CD4-positive, alpha-beta T cell (primary cell): ENCODE measurements at regions not wholly inside any gene's neighbourhood (a gene's known extent, or its start where the extent isn't known, plus 50 kb on each side); places are given as distances from the start of the nearest gene placed in this dataset.

Experiments used
- ATAC-seq: fragments of 200-7000 bp; cut with Tn5 transposase; one replicate; pipeline ENCODE4 v1.10.0; 2022; ENCODE audit warnings: mild to moderate bottlenecking; ENCODE audit not compliant: poor library complexity
- CTCF ChIA-PET: fragments of 350-600 bp; sonication (Branson Sonifier 250); formaldehyde crosslinking; loops from one replicate; lab custom pipeline; 2021; ENCODE audit warnings: antibody characterized with exemption, inconsistent platforms; lab: Charles Lee
- POLR2A ChIA-PET: fragments of 350-600 bp; sonication (Branson Sonifier 250); formaldehyde crosslinking; loops from one replicate; lab custom pipeline; 2021; ENCODE audit warnings: antibody characterized with exemption, inconsistent platforms; lab: Charles Lee
- DNase-seq, 14 experiments: peaks; one replicate each; pipeline ENCODE4 v3.0.0-alpha.2; 2013 to 2020; ENCODE audit warnings: mixed read lengths in 2 of 14
- H3K27ac ChIP-seq, 2 donors: one replicate each; pipeline versions ENCODE4 v1.5.1 to v1.7.0; 2013; ENCODE audit warnings: low read length in 2 of 2, low read depth in 1 of 2, mild to moderate bottlenecking in 1 of 2
- H3K27me3 ChIP-seq, 2 experiments: 1 replicate in 1 of 2; 2 replicates in 1 of 2; pipeline versions ENCODE4 v1.6.1 to v1.7.0; 2013; ENCODE audit warnings: low read length in 2 of 2, control low read depth in 1 of 2, mild to moderate bottlenecking in 1 of 2, moderate library complexity in 1 of 2; ENCODE audit not compliant: insufficient read depth in 2 of 2, control insufficient read depth in 1 of 2
- H3K36me3 ChIP-seq: one replicate; pipeline ENCODE4 v1.6.1; 2013; ENCODE audit warnings: low read length, control low read depth; ENCODE audit not compliant: insufficient read depth
- H3K4me1 ChIP-seq: one replicate; pipeline ENCODE4 v1.6.1; 2013; ENCODE audit warnings: low read length, control low read depth; ENCODE audit not compliant: insufficient read depth
- H3K4me3 ChIP-seq: one replicate; pipeline ENCODE4 v1.5.1; 2013; ENCODE audit warnings: mild to moderate bottlenecking, low read length, moderate library complexity
- H3K9me3 ChIP-seq, 2 experiments: 1 replicate in 1 of 2; 2 replicates in 1 of 2; pipeline versions ENCODE4 v1.6.1 to v1.7.0; 2013; ENCODE audit warnings: low read length in 2 of 2, mild to moderate bottlenecking in 2 of 2, control low read depth in 1 of 2, moderate library complexity in 1 of 2; ENCODE audit not compliant: control insufficient read depth in 1 of 2, insufficient read depth in 1 of 2
- H3K27ac Mint-ChIP-seq: one replicate; pipeline ENCODE4 v1.8.0; 2020; ENCODE audit warnings: mixed read lengths
- H3K27me3 Mint-ChIP-seq: one replicate; pipeline ENCODE4 v1.8.0; 2021; ENCODE audit warnings: mixed read lengths
- H3K36me3 Mint-ChIP-seq: one replicate; pipeline ENCODE4 v1.8.0; 2021; ENCODE audit warnings: low read depth, mixed read lengths
- H3K4me1 Mint-ChIP-seq: one replicate; pipeline ENCODE4 v1.8.0; 2021; ENCODE audit warnings: low read depth, mixed read lengths
- H3K4me3 Mint-ChIP-seq: one replicate; pipeline ENCODE4 v1.8.0; 2020; ENCODE audit warnings: mild to moderate bottlenecking, mixed read lengths
- H3K9me3 Mint-ChIP-seq: one replicate; pipeline ENCODE4 v1.8.0; 2020; ENCODE audit warnings: mixed read lengths
- CTCF ChIP-seq: fragments of 200-600 bp; IDR thresholded peaks from one replicate; pipeline ENCODE4 v1.8.0; 2022; ENCODE audit warnings: antibody characterized with exemption, mild to moderate bottlenecking
- intact Hi-C, 2 experiments: fragments of 100-400 bp; cut with DNase I in 1 of 2; cut with micrococcal nuclease in 1 of 2; formaldehyde crosslinking; loops; one replicate each; pipeline versions ENCODE4 v1.15.1 to v1.9.0; 2023 to 2025; cut with DNase I, micrococcal nuclease

- peaks cover 0 to 9% of the 10 kb centered on the region in 2 experiments for H3K9me3 ChIP-seq
- no peaks in the 10 kb centered on the region for H3K36me3 Mint-ChIP-seq
- intact Hi-C loops, result no loop called here
- H3K4me1 Mint-ChIP-seq, result no peaks in the 10 kb centered on the region
- H3K4me3 ChIP-seq, result no peak overlapping the region
- H3K27me3 ChIP-seq, result no peaks in the 10 kb centered on the region
- no peaks in the 10 kb centered on the region for H3K4me1 ChIP-seq
- no peak overlapping the region for H3K27ac Mint-ChIP-seq
- H3K9me3 Mint-ChIP-seq, result no peaks in the 10 kb centered on the region
- no peak for TF ChIP-seq CTCF
- H3K4me3 Mint-ChIP-seq, result no peak overlapping the region
- no peaks in the 10 kb centered on the region for H3K27me3 Mint-ChIP-seq
- ATAC-seq, result no peak
- no peak for DNase-seq
- POLR2A ChIA-PET, result no interaction called here
- CTCF ChIA-PET, result no interaction called here
- no peak overlapping the region for H3K27ac ChIP-seq
- no peaks in the 10 kb centered on the region for H3K36me3 ChIP-seq
Observed at GRCh38 chr16:5572056-5572455, 474.5 kb upstream of the EEF2KMT start.

GRCh38 chr16:5571446-5571845, 473.9 kb upstream of the EEF2KMT start:
- peaks cover 0 to 9% of the 10 kb centered on the region in 2 experiments for H3K9me3 ChIP-seq
- H3K4me1 ChIP-seq, result no peaks in the 10 kb centered on the region
- intact Hi-C loops, result no loop called here
- Mint-ChIP-seq H3K4me3 (no peak overlapping the region), H3K4me1 (no peaks in the 10 kb centered on the region), H3K27ac (no peak overlapping the region), H3K27me3 (no peaks in the 10 kb centered on the region), H3K9me3 (no peaks in the 10 kb centered on the region), H3K36me3 (no peaks in the 10 kb centered on the region)
- POLR2A ChIA-PET, result no interaction called here
- H3K27me3 ChIP-seq, result no peaks in the 10 kb centered on the region
- no peak for ATAC-seq
- H3K27ac ChIP-seq, result no peak overlapping the region
- no peak for DNase-seq
- no peaks in the 10 kb centered on the region for H3K36me3 ChIP-seq
- no peak overlapping the region for H3K4me3 ChIP-seq
- TF ChIP-seq CTCF, result no peak
- CTCF ChIA-PET, result no interaction called here

- no peaks in the 10 kb centered on the region for H3K4me1 Mint-ChIP-seq
- ChIA-PET POLR2A (no interaction called here), CTCF (no interaction called here)
- ATAC-seq, result no peak
- Histone ChIP-seq H3K36me3 (no peaks in the 10 kb centered on the region), H3K4me1 (no peaks in the 10 kb centered on the region), H3K27me3 (no peaks in the 10 kb centered on the region), H3K4me3 (no peak overlapping the region), H3K9me3 (peaks cover 0 to 12% of the 10 kb centered on the region in 2 experiments), H3K27ac (no peak overlapping the region)
- no peaks in the 10 kb centered on the region for H3K36me3 Mint-ChIP-seq
- H3K27ac Mint-ChIP-seq, result no peak overlapping the region
- H3K9me3 Mint-ChIP-seq, result peaks cover 10% of the 10 kb centered on the region
- intact Hi-C loops, result no loop called here
- no peak for DNase-seq
- H3K27me3 Mint-ChIP-seq, result no peaks in the 10 kb centered on the region
- no peak overlapping the region for H3K4me3 Mint-ChIP-seq
- no peak for TF ChIP-seq CTCF
Observed at GRCh38 chr16:5561800-5562199, 464.2 kb upstream of the EEF2KMT start.
